GM19463 (cell line): ENCODE measurements at regions not wholly inside any gene's neighbourhood (a gene's known extent, or its start where the extent isn't known, plus 50 kb on each side); places are given as distances from the start of the nearest gene placed in this dataset.

Experiments used
- ATAC-seq: cut with Tn5 transposase; IDR thresholded peaks from one replicate; pipeline ENCODE4 v1.9.1; 2021; ENCODE audit warnings: mild to moderate bottlenecking, moderate library complexity; ENCODE audit not compliant: unreplicated experiment

DNA sequence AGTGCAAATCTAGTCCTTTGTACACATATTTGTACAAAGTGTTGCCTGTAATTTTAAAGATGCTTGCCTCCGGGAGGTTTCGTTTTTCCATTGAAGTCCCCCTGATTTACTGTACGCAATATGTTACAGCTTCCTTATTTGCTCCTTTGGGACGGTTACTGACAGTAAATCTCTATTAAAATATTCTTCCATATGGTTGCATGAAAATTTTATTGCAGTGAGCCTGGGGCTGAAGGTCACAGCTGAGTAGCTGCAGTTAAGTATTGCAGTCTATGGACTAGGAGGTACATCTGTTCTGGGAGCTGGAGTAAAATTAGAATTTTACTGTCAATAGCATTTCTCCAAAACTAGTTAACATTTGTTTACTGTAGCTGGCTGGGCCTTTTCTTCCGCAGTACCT is 119.2 kb downstream of the ETAA1 start:
- ATAC-seq, result no peak

DNA sequence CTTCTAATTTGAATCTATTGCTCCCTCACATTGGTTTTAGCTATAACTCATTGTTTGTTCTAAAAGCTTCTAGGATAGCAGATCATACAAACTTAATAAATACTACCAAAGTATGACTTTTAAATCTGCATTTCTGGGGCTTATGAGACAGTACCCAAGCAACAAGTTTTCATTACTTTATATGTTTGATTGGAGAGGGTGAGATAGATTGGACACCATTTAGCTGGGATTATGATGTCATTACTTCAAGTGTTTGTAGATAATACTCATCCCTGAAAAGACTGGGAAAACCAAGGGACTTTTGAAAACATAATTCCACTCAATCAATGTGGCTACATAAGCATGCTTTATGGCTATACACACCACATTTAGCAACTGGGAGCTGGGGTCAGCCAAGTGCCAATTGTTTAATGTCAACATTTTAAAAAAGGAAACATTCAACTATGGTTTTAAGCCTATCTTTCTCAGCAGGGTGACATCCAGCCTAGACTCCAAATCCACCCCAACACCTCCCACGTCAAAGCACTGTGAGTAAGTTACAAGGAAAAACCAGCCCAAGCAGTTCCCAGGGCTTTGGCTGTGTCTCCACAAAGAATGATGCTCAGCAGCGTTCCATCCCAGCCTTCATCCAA is 119.9 kb downstream of the ETAA1 start:
- no peak for ATAC-seq

DNA sequence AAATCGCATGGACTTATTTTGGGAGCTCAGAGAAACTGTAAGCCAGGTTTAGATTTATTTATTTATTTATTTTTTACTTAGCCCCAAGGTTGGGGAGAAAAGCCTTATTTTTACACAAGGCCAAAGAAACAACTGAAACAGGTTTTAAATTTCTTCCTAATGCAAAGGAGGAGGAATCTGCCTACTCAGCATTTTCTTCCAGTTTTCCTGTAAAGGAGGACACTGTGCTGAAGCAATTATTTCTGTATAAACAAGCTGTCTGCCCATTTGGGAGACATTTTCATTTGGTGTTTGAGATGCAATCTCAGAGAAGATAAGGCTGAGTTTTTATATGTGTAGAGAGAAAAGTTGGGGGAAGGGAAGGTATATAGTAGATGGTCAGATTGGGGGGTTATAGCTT is 125.0 kb downstream of the ETAA1 start:
- ATAC-seq, result no peak

DNA sequence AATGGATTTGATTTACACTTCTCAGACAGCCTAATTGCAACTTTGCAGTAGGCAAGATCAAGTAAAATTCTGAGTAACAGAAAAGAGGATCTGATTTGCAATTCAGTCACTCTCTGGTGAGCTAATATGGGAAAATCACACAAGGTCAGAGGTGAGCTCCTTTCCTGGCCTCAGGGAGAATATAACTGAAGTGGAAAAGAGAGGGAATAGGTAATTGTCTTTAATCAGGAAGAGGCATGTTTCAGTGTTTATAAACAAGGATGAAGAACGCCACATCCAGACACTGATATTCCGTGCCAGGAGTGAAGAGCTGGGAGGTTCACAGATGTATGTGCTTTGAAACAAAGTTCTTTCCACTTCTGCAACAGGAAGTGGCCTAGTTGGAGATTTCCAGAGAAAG is 127.1 kb downstream of the ETAA1 start:
- no peak for ATAC-seq

DNA sequence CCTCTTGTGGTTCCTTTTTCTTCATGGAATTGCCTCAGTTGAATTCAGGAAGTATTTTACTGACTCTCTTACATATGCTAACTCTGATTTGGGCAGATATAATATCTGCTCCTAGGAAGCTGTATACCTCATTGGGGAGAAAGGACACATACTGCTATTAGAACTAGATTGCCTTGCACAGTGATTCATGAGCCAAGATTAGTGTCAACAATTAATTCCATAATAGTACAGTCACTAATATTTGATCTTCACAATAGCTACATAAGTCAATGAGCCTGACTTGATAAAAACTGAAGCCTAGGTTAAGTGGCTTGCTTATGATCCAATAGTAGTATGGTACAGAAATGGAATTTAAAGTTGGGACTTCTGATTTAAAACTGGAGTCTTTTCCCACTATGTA is 127.6 kb downstream of the ETAA1 start:
- no peak for ATAC-seq

DNA sequence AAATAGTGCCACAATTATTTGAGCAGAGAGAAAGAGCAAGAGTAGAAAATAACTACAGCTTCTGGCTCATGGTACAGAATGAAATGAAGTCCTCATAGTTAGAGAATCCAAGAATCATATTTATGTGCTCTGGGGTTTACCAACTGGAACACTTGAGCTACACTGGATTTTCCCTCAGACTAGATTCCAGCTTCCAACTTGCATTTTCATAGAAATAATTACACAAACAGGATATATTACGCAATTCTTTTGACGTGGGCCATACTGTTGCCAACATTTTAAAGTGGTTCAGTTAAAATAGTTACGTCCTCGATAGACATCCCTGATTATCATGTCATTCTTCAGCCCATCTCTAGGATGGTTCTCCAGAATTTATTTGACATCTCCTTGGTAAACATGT is 129.2 kb downstream of the ETAA1 start:
- no peak for ATAC-seq

DNA sequence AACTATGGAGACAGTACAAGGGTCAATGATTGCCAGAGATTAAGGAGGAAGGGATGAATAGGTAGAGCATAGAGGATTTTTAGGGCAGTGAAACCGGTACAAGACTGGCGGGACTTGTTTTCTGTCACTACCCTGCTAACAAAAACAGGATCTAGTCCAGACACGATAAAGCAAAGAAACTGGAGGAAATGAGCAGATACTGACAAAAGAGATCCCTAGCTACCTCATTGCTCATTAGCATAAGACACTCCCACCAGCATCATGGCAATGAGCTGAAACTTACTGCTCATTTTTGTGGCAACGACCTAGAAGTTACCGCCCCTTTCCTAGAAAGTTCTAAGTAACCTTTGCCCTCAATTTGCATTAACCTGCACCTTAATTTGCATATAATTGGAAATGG is 131.2 kb downstream of the ETAA1 start:
- no peak for ATAC-seq

DNA sequence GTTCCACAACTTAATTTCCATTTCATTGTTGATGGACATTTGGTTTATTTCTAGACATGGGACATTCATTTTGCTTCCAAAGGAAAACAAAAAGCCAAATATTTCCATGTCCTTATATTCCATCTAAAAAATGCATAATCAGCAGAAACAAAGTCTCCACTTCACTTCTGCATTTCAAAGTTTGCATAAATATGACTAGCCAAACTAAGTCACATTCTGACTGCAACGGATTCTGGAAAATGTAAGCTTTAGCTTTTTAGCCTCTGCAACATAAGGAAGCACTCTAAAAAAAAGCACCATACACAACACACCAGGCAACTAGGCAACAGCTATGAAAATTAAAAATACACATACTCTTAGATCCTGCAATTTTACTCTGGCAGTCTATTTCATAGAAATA is 135.3 kb downstream of the ETAA1 start:
- ATAC-seq, result no peak

DNA sequence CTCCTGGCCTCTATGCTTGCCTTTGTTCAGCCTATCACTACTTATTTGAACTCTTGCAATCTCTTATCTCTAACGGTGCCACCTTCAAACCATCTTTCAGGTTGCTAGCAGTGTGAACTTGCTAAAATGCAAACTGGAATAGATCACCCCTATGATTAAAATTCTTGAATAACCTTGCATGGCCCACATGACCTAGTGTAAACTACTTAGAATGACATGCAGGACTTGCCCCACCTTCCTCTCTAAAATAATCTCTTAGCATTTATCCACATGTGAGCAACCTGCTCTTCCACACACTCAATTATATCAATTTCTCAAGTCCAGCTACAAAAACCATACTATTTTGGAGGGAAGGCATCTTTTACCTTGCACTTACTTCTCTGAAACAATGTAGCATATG is 137.6 kb downstream of the ETAA1 start:
- no peak for ATAC-seq

DNA sequence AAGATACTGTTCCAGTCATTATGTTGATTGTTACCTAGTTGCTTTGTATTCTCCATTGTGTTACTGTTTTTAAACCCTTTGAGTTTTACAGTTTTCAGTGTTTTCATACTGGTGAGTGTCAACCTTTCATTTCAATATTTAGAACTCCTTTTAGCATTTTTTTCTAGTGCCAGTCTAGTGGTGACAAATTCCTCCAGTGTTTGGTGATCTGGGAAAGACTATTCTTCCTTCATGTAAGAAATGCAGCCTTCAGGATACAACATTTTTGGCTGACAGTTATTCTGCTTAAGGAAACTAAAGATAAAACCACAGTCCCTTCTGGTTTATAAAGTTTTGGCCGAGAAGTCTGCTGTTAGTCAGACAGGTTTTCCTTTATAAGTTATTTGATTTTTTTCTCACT is 143.8 kb downstream of the ETAA1 start:
- ATAC-seq, result no peak

DNA sequence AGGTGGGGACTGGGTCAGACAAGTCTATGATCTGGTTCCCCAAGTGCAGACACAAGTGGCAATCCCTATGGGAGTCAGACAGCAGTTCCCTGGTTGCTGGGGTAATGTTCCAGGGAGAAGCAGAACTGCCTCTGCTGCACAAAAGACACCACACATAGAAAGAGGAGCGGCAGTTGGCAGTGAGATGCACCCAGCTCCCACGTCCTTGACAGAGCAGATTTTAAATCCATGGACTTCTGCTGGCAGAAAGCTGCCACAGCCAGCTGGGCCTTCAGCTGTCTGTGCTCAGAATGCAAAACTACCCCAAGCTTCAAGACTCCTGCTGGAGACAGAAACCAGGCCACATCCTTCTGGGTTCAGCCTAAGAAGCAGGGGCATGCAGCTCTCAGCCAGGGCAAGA is 147.2 kb downstream of the ETAA1 start:
- no peak for ATAC-seq

DNA sequence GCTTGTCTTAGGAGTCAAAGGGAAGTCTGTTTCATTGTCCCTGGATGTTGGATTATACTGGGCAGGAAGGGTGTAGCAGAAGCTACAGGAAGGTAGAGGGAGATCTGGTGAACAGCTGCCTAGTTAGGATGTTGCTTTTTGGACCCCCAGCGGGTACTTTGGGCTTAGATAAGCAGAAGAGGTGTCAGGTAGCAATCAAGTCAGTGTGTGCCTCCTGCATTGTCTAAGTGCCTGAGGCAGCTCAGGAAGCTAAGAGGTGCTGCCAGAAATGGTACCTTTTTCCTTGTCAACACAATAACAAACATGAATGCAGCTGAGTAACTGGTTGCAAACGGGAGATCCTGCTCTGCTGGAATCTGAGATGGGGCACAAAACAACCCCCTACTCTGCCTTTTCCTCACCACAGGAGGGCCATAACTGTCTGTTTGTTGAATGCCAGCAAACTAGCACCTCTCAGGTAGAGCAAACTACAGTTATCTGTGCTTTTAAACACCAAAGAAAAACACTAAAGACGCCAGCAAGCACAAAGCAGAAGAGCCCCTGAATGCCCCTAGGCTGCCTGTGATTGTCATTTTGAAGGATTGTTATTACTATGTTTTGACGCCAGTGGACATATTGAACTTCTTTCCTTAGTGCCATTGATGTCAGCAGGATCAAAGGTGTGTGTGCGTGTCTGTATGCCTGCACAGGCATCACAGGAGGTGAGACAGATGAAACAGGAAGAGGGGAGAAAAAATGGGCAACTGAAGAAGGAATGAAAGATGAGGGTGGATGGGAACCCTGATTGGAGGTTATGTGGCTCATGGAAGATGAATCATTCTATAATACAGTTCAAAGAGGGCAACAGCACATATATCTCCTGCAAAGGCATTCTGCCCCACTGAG is 151.4 kb downstream of the ETAA1 start:
- no peak for ATAC-seq

DNA sequence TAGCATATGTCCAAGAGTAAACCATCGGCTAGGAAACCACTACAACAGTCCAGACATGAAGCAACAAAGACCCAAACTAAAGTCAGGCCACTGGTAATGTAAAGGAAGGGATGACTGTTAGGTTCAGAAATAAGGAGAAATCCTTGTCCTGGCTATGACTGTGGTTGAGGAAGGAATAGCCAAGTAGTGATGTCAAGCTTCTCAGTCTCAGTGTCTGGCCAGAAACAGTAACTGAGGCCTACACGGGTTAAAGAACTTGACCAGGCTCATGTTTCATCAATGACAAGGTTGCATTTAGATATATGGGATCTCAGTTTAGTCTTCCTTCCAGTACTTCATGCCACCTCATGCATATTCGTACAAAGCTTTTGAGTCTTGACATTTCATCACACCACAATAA is 162.0 kb downstream of the ETAA1 start:
- ATAC-seq, result no peak

DNA sequence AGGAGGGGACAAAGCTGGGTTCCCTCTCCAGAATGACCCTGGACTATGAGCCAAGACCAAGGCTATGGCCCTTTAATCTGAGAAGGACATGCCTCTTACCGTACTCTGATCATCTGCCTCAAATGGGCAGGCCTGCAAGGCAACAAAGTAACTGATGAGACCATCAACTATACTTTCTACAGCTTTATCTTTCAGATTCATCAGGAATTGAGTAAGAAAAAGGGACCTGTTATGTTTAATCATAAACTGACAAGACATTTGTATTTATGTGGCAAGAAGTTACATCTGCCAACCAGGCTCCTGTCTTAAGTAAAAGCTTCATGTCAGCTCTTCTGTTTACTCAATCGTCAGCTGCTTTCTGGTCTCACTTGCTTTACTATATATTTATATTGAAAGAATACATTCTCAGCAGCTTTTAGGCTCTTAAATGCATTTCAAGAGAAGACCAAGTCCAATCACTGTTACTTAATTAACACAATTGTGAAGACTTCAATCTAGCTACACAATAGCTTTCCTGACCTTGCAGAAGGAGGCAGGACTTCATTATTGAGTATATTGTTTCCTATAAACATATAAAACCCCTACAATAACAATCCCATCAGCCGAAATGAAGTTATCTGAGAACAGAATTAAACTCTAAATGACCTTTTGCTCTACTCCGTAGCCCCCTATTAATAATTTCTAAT is 163.8 kb downstream of the ETAA1 start:
- ATAC-seq, result no peak

DNA sequence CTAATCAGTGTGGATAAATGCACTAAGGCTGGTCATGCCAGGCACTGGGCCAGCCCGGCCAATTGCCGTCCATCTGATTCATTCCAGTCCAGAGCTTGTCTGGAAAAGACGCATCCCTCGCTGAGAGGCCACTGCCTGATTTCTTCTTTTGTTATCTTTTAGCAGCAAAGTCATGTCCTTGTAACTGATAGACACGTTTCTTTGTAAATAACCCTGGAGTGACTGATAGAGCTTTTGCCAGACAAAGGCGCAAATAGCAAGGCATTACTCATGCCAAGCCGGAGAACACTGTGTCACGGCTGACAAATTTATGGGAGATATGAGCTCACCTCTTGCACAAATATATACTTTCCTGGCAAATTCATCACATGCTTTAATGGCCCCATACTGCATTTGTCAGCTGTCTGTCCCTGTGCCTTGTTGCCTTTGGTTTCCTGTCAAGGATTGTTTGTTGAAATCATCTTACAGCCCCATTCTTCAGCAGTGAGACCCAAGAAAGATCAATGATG is 164.4 kb downstream of the ETAA1 start:
- ATAC-seq, result no peak

DNA sequence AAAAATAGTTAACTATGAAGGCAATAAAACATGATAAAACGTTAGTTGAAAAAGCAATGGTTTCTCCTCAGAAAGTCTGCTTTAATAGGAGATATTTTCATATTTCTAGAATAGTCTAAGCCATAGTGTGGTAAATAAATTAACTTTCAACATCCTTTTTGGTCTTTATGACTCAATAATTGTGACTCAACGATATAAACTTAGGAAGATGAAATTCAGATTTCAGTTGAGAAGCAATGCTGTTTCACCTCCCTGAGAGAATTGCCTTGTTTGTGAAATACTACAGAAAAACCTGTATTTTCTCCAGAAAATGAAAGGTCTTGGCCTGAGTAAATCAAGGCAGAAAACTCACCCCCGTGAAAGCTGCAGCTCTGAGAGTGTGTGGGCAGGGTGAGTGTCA is 166.9 kb downstream of the ETAA1 start:
- no peak for ATAC-seq

DNA sequence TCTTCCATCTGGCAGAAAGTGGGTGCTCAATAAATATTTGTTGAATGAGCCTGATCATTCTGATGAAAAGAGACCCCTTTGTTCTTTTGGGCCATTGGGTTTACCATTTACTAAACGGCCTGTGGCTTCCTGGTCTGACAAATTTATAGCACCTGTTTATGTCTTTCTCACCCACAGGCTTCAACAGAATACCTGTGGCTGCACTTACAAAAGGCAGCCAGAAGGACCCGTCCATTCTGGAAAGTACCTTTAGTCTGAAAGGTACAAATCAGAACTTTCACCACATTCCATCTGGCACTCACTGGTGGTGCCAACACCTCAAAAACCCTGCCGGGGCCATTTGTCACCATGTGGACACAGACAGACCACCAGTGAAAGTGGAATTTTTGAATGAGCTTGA is 167.5 kb downstream of the ETAA1 start:
- no peak for ATAC-seq

DNA sequence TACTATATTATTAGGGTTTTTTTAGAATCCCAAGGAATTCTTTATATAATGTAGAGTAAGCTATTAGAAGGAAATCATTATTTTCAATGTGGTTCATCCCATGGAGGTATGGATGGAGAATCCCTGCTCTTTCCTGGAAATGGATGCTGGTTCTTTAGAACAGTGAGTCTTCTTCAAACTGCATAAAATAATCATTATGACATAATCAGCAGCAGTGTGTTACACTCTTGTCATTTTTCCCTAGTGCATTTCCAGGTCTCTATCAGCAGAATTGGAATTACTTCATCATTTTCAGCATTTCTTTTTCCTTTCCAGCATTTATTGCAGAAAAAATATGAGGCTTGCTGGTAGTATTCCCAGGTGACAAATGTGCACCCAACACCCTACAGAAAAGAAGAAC is 168.1 kb downstream of the ETAA1 start:
- ATAC-seq, result no peak

DNA sequence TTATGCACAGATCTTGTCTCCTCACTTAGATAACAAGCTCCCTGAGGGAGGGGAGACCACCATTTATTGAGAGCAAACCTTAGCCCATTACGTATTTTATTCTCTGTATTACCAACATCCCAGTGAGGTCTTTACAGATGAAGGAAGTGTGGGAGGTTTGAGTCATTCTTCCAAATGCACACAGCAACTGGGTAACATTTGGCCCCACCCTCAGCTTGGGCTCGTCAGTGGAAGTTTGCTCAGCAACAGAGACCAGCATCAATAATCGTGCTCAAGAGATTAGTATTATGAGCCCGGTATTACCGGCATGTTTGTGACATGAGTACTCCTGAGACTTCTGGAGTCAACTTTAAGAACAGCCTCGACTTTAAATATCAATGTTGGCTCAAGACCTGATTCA is 168.6 kb downstream of the ETAA1 start:
- no peak for ATAC-seq

DNA sequence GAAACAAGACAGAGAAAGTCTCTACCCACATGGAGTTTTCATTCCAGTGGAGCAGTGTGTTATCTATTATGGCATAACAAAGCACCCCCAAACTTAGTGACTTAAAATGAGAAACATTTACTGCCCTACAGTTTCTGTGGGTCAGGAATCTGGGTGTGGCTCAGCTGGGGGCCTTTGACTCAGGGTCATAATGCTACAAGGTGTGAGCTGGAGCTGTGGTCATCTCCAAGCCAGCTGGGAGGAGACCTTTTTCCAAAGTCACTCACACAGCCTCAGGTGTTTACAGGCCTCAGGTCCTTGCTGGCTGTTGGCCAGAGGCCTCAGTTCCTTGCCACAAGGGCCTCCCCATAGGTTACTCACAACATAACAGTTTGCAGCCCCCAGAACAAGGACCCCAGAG is 169.2 kb downstream of the ETAA1 start:
- no peak for ATAC-seq

DNA sequence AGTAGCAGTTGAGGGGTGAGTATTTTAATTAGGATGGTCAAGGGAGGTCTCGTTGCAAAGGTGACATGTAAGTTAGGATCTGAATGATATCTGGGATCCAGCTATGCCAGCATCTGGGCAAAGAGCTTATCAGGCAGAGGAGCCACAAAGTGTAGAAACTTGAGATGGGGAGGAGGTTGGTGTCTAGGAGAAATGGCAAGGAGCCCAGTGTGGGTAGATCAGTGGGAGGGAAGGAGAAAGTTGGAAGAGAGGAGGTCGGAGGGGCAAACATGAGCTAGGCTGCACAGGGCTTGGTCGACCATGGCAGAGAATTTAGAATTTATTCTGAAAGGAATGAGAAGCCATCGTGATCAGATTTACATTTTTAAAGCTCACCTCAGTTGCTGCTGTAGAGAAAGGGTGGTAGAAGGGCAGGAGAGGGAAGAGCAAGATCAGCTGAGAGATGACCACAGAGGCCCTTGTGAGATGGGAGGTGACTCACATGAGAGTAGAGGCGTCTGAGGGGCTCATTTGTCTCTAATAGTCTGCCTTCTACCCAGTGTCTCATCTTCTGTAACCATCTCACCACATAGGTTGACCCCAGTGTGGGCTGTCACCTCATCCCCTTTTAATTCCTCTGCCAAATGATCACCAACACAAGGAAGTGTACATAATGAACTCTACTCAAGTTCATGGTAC is 170.0 kb downstream of the ETAA1 start:
- ATAC-seq, result no peak
